Astrocyte of the spinal cord (primary cell): ENCODE measurements at regions not wholly inside any gene's neighbourhood (a gene's known extent, or its start where the extent isn't known, plus 50 kb on each side); places are given as distances from the start of the nearest gene placed in this dataset.

Experiments used
- DNase-seq: peaks from one replicate; pipeline ENCODE4 v3.0.0; 2011; ENCODE audit warnings: low read depth, low spot score
- H3K4me3 ChIP-seq: 2 replicates; pipeline ENCODE4 v1.5.1; 2011; ENCODE audit warnings: low read depth, mild to moderate bottlenecking, low read length, moderate library complexity
- CTCF ChIP-seq: IDR thresholded peaks from 2 replicates; pipeline ENCODE4 v1.5.1; 2012; ENCODE audit warnings: low read depth, mild to moderate bottlenecking, low read length, inconsistent platforms
- in situ Hi-C: cut with HindIII; loops from 2 replicates; pipeline ENCODE4 v1.10.0; 2017; ENCODE audit warnings: low sequenced_read_pairs

GRCh38 chr2:185381631-185382030 is 357.0 kb upstream of the FSIP2 start:
- no peak overlapping the region for H3K4me3 ChIP-seq
- in situ Hi-C loops, result no loop called here
- TF ChIP-seq CTCF, result no peak
- DNase-seq, result no peak

GRCh38 chr2:185384822-185385560 is 353.6 kb upstream of the FSIP2 start:
- H3K4me3 ChIP-seq, result no peak overlapping the region
- TF ChIP-seq CTCF, result no peak
- in situ Hi-C loops, result no loop called here
- no peak for DNase-seq

GRCh38 chr2:185388226-185388625 is 350.4 kb upstream of the FSIP2 start:
- TF ChIP-seq CTCF, result no peak
- H3K4me3 ChIP-seq, result no peak overlapping the region
- in situ Hi-C loops, result no loop called here
- DNase-seq, result no peak

- in situ Hi-C loops, result no loop called here
- no peak for TF ChIP-seq CTCF
- H3K4me3 ChIP-seq, result no peak overlapping the region
- no peak for DNase-seq
Observed at GRCh38 chr2:185391543-185391942, 347.1 kb upstream of the FSIP2 start.

GRCh38 chr2:185393091-185393490 is 345.5 kb upstream of the FSIP2 start:
- no peak overlapping the region for H3K4me3 ChIP-seq
- TF ChIP-seq CTCF, result no peak
- in situ Hi-C loops, result no loop called here
- no peak for DNase-seq

GRCh38 chr2:185402474-185402873 is 336.1 kb upstream of the FSIP2 start:
- in situ Hi-C loops, result no loop called here
- DNase-seq, result no peak
- no peak for TF ChIP-seq CTCF
- no peak overlapping the region for H3K4me3 ChIP-seq
